HG02870 (cell line): ENCODE measurements at regions not wholly inside any gene's neighbourhood (a gene's known extent, or its start where the extent isn't known, plus 50 kb on each side); places are given as distances from the start of the nearest gene placed in this dataset.
"Not testable (repeated sequence)": the region's sequence is repeated elsewhere in the genome, so short reads cannot be mapped to it uniquely, and the experiment has no call there.

Experiments
- ATAC-seq: cut with Tn5 transposase; IDR thresholded peaks from one replicate; pipeline ENCODE4 v1.9.1; 2021; ENCODE audit warnings: mild to moderate bottlenecking, moderate library complexity; ENCODE audit not compliant: unreplicated experiment

DNA sequence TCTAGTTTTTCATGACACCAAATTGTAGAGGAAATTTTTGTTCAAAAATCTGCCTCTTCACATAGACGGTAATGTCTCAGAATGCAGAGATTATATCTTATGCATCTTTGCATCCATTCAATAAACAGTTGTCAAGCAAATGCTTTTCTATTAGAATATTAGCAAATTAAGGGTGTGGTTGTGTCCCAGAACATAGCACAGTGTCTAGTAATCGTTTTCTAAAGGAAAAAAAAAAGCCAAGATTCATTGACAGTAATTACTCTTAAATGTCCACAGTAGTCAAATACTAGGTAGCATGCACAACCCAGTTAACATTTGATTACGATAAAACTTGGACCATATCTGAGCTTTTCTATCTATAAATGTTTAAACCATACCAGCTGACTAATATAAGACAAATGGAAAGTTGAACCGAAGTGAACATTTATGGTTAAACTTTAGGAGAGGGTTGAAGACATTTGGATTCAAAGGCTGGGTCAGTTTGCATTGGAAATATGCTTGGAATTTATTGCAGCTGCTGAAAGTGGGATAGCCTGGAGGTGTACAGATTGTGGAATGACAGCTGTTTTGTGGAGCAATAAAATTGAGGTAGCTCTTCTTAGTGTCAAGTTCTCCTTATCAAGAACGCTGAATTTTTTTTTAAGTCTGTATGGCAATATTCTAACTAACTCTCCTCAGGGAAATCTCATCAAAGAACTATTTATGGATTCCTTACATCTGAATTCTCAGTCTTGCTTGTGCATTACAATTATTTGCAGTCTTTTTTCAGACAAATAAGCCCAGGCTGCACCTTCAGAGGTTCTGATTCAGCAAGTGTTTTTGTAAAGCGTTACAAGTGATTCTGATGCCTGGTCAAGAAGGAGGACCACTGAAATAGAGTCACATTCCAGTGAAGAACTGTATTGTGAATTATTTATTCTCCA is 66.7 kb upstream of the ATP2B1 start:
- ATAC-seq = no peak

DNA sequence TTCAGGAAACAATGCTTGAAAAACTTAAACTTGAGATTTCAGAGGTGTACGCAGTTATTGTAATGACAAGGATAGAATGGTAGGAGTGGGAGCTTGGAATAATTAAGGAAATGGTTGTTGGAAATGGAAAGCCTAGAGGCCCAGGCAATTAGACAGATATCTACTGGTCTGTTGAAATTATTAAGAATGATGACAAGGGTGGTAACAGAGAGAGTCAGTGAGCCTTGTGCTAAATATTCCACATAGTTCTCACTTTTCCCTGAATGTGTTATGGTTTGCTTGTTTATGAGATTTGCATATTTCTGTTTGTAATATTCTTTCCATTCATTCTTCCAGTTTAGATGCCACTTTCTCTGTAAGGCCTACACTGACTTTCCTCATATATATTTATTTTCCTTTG is 66.0 kb upstream of the ATP2B1 start:
- ATAC-seq = no peak

- no peak for ATAC-seq
These were observed 61.8 kb upstream of the ATP2B1 start for GRCh38 chr12:89770391-89770790.

GRCh38 chr12:89769483-89769818 is 60.8 kb upstream of the ATP2B1 start:
- no peak for ATAC-seq

- ATAC-seq = no peak
These were observed 60.2 kb upstream of the ATP2B1 start for GRCh38 chr12:89768586-89769482.

- peak; percentile 94 for ATAC-seq
These were observed 57.6 kb upstream of the ATP2B1 start for GRCh38 chr12:89765959-89766824.

DNA sequence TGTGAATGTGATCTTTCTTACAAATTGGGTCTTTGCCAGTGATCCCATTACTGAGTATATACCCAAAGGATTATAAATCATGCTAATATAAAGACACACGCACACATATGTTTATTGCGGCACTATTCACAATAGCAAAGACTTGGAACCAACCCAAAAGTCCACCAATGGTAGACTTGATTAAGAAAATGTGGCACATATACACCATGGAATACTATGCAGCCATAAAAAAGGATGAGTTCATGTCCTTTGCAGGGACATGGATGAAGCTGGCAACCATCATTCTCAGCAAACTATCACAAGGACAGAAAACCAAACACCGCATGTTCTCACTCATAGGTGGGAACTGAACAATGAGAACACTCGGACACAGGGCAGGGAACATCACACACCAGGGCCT is 55.5 kb upstream of the ATP2B1 start:
- not testable (repeated sequence) for ATAC-seq

- ATAC-seq = no peak
These were observed 54.0 kb upstream of the ATP2B1 start for GRCh38 chr12:89762498-89763170.

DNA sequence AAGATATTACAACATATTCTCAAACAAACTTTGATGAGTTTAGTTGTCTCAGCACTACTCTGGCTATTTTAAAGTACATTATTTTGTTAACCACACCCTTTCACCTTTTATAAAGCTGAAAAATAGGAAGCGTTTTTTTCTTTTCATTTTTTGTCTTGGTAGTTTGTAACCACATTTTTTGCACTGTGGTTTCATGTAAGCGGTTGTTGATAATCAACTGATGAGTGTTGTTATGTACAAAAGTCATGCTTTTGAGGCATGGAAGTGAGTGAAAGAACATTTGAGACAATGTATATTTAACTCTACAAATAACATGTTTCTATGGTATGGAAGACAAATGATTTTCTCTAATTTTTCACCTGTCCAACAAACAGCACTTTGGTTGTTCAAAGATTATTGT is 52.1 kb upstream of the ATP2B1 start:
- no peak for ATAC-seq
